A673 (cell line): ENCODE measurements at regions not wholly inside any gene's neighbourhood (a gene's known extent, or its start where the extent isn't known, plus 50 kb on each side); places are given as distances from the start of the nearest gene placed in this dataset.

Experiments
- BruUV-seq: library from RNA; stranded (reverse); fragments of 400-500 nt; replicated peaks from 2 replicates; lab custom pipeline; 2021; lab: Mats Ljungman, UMichigan
- CTCF ChIA-PET: fragments of 300-600 bp; sonication (Branson Sonifier 250); formaldehyde crosslinking; loops from one replicate; lab custom pipeline; 2022; ENCODE audit warnings: antibody characterized with exemption; lab: Charles Lee
- POLR2A ChIA-PET: fragments of 300-600 bp; sonication (Branson Sonifier 250); formaldehyde crosslinking; loops from one replicate; lab custom pipeline; 2022; ENCODE audit warnings: antibody characterized with exemption; ENCODE audit not compliant: low non-redundant PET; lab: Charles Lee
- DNase-seq: peaks from one replicate; pipeline ENCODE4 v3.0.0-alpha.2; 2015; ENCODE audit warnings: low spot score
- H3K27ac ChIP-seq: fragments of 200-600 bp; sonication (generic); 2 replicates; pipeline ENCODE4 v1.5.1; 2016; ENCODE audit warnings: mixed run types, low read depth, mild to moderate bottlenecking, mixed read lengths, antibody characterized with exemption, low read length; ENCODE audit not compliant: poor library complexity, severe bottlenecking
- H3K27me3 ChIP-seq: fragments of 200-600 bp; sonication (generic); replicated peaks from 2 replicates; pipeline ENCODE4 v1.6.1; 2017; ENCODE audit warnings: mixed run types, low read depth, mild to moderate bottlenecking, mixed read lengths, antibody characterized with exemption, low read length; ENCODE audit not compliant: insufficient read depth, poor library complexity
- H3K36me3 ChIP-seq: fragments of 200-600 bp; sonication (generic); 2 replicates; pipeline ENCODE4 v1.6.1; 2016; ENCODE audit warnings: mixed run types, mild to moderate bottlenecking, mixed read lengths, antibody characterized with exemption, low read length; ENCODE audit not compliant: insufficient read depth, poor library complexity, severe bottlenecking
- H3K4me1 ChIP-seq: fragments of 200-600 bp; sonication (generic); 2 replicates; pipeline ENCODE4 v1.6.1; 2017; ENCODE audit warnings: mixed run types, mild to moderate bottlenecking, mixed read lengths, antibody characterized with exemption, low read length; ENCODE audit not compliant: insufficient read depth, poor library complexity, severe bottlenecking
- H3K4me3 ChIP-seq: fragments of 200-600 bp; sonication (generic); 2 replicates; pipeline ENCODE4 v1.5.1; 2016; ENCODE audit warnings: low read depth, mixed run types, mild to moderate bottlenecking, mixed read lengths, low read length; ENCODE audit not compliant: poor library complexity, severe bottlenecking
- H3K9me3 ChIP-seq: fragments of 200-600 bp; sonication (generic); 2 replicates; pipeline ENCODE4 v1.6.1; 2016; ENCODE audit warnings: mixed run types, low read depth, mild to moderate bottlenecking, mixed read lengths, antibody characterized with exemption, low read length; ENCODE audit not compliant: poor library complexity, severe bottlenecking
- CTCF ChIP-seq: fragments of 300-800, 200-600 bp; sonication (generic); conservative IDR thresholded peaks from 2 replicates; pipeline ENCODE4 v1.5.1; 2017; ENCODE audit warnings: low read depth, mild to moderate bottlenecking, antibody characterized with exemption, low read length, moderate library complexity, mixed read lengths
- EZH2 ChIP-seq: fragments of 200-600 bp; sonication (generic); IDR thresholded peaks from 2 replicates; pipeline ENCODE4 v1.6.1; 2017; ENCODE audit warnings: borderline replicate concordance, low read depth, mild to moderate bottlenecking, mixed read lengths, antibody characterized with exemption, low read length; ENCODE audit not compliant: poor library complexity, severe bottlenecking
- intact Hi-C: fragments of 100-400 bp; cut with micrococcal nuclease; formaldehyde crosslinking; loops from one replicate; pipeline ENCODE4 v1.10.0; 2022; ENCODE audit not compliant: unreplicated experiment

GRCh38 chr10:123537188-123537961 lies 128.8 kb upstream of the GPR26 start:
- Histone ChIP-seq H3K4me1 (no peaks in the 10 kb centered on the region), H3K27ac (no peak overlapping the region), H3K4me3 (no peak overlapping the region), H3K36me3 (no peaks in the 10 kb centered on the region), H3K27me3 (peaks cover 61% of the 10 kb centered on the region), H3K9me3 (no peaks in the 10 kb centered on the region)
- TF ChIP-seq EZH2 = no peak
- no peak for TF ChIP-seq CTCF
- no peak for DNase-seq
- intact Hi-C loops = no loop called here
- POLR2A ChIA-PET = interaction anchor here (0.6 kb wide), 1 partner anchor 1335 kb away, joined by 3 read pairs; no protein-coding TSS in a partner anchor
- BruUV-seq = no TSS peak
- CTCF ChIA-PET = no interaction called here

- no TSS peak for BruUV-seq
- ChIA-PET CTCF (no interaction called here), POLR2A (no interaction called here)
These were observed 127.5 kb upstream of the GPR26 start for GRCh38 chr10:123538401-123539320.

More at GRCh38 chr10:123538401-123539320, 127.5 kb upstream of the GPR26 start:
- TF ChIP-seq CTCF (no peak), EZH2 (no peak)
- Histone ChIP-seq H3K4me1 (no peaks in the 10 kb centered on the region), H3K4me3 (no peak overlapping the region), H3K27ac (no peak overlapping the region), H3K36me3 (no peaks in the 10 kb centered on the region), H3K9me3 (no peaks in the 10 kb centered on the region), H3K27me3 (peaks cover 56% of the 10 kb centered on the region)
- intact Hi-C loops = no loop called here
- DNase-seq = no peak
